ENCODE measurements at regions not wholly inside any gene's neighbourhood (a gene's known extent, or its start where the extent isn't known, plus 50 kb on each side); places are given as distances from the start of the nearest gene placed in this dataset.
"Not testable (repeated sequence)": the region's sequence is repeated elsewhere in the genome, so short reads cannot be mapped to it uniquely, and the experiment has no call there.

DNA sequence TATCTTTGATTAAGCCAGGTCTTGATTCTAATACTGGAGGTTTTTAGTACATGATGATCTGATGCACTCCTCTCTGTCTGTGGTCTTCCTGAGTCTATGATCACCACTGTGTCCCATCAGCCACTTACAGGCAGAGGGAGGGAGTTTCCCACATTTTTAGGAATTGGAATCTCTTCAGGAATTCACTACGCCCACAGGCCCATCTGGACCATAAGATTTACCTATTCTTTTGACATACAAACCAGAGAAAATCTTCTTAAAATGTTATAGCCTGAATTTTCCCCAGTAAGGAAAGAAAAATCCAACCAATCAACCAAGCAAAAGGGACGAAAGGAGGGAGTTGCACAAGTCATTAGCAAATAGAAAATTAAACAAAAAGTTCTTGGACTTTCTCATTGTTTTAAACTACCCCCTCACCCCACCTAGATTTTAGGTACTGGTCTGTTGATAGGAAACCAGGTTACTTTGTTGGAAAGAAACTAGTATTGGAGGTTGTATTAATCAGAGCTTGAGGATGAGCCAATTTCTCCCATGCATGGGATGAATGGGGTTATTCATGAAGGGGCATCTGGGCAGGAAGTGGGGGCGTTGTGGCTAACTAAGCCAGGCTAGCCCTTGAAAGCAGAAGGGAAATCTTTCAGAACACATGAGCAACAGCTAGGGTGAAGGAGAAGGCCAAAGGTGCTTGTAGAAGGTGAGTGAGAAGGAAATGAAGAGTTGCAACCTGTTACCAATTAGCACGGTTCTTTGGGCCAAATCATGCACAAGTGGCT lies 328.2 kb upstream of the MEX3C start:
- no peak for DNase-seq

GRCh38 chr18:51527826-51528225 lies 330.3 kb upstream of the MEX3C start:
- no peak for DNase-seq

GRCh38 chr18:51531501-51531900 lies 334.0 kb upstream of the MEX3C start:
- DNase-seq, result no peak

DNA sequence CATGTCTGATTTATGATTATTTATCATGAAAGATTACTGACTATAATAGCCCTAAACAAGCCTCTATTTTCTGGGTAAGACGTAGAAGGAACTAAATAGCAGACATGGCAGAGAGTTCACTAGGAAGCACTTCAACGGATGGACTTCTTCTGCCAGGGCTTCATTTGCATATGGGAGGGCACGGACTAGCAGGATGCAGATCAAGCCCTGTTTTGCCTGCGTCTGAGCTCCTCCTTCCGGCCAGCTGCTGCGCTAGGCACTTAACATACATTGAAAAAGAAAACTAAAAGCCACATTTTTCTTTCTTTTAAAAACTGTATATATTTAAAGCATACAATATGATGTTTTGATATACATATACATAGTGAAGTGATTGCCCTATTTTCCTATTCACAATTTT lies 340.0 kb upstream of the MEX3C start:
- no peak for DNase-seq

- no peak for DNase-seq
Observed at GRCh38 chr18:51540562-51540961, 343.1 kb upstream of the MEX3C start.

DNA sequence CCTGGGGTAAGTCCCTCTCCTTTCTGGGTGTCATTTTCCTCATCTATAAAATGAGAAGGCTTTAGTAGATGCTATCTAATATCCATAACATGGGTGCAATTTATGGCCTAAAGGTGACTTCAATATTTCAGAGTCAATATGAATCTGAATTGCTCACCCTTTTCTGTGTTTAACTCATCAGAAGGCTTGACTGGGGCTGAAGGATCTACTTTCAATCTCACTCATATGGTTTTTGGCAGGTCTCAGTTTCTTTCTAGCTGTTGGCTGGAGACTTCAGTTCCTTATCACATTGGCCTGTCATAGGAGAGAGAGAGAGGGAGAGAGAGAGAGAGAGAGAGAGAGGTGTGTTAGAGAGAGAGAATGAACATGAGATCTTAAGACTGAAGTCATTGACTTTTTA lies 343.7 kb upstream of the MEX3C start:
- no peak for DNase-seq

- no peak for DNase-seq
Observed at GRCh38 chr18:51543658-51544155, 346.2 kb upstream of the MEX3C start.

GRCh38 chr18:51545446-51545845 lies 348.0 kb upstream of the MEX3C start:
- no peak for DNase-seq

DNA sequence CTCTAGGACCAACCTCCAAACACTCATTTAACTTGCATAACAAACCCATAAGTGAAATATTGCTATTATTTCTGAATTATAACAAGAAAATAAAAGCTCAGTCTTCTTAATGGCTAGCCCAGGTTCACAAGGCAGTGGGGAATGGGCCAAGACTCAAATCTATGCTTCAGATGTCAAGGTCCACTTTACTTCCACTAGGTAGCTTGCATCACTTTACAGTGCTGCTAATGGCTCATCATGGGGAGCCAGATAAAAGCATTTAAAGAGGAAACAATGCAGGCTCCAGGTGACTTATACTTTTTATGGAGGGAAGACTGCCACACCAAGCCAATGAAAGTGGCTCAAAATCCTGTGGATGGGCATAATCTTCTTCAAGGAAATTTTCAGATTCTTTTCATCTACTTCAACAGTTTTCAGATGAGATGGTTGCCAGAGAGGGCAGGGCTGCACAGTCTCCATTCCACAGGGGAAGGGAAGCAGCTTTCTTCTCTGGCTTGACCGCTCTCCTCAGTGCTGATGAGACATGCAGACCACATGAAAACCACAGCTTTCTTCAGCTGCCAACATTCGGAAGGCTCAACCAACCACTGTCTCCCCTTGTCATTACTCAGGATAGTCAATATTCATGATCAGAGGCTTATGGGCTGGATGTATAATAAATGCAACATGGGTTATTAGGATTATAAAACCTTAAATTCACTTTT lies 361.9 kb upstream of the MEX3C start:
- no peak for DNase-seq

GRCh38 chr18:51559902-51560287 lies 362.4 kb upstream of the MEX3C start:
- no peak for DNase-seq

- DNase-seq, result no peak
Observed at GRCh38 chr18:51561821-51562220, 364.3 kb upstream of the MEX3C start.

- DNase-seq, result no peak
Observed at GRCh38 chr18:51562866-51563265, 365.4 kb upstream of the MEX3C start.

GRCh38 chr18:51563396-51563795 lies 365.9 kb upstream of the MEX3C start:
- DNase-seq, result no peak

DNA sequence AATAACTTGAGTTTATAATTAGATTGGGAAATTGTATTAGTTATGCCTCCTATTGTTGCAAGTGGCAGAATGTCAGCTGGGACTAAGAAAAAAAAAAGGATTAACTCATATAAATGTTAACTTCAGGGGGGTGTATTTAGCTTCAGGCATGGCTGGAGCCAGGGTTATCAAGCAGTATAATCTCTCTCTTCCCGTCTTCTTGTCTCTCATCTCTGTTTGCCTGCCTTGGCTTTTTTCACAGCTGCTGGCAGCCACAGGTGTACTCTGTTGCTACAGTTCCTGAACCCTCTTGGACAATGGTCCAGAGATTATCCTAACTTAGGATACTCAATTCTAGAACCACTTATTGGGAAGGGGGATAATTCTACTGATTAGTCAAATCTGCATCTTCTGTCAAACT lies 370.7 kb upstream of the MEX3C start:
- no peak for DNase-seq

- DNase-seq, result no peak
Observed at GRCh38 chr18:51569153-51569552, 371.7 kb upstream of the MEX3C start.

DNA sequence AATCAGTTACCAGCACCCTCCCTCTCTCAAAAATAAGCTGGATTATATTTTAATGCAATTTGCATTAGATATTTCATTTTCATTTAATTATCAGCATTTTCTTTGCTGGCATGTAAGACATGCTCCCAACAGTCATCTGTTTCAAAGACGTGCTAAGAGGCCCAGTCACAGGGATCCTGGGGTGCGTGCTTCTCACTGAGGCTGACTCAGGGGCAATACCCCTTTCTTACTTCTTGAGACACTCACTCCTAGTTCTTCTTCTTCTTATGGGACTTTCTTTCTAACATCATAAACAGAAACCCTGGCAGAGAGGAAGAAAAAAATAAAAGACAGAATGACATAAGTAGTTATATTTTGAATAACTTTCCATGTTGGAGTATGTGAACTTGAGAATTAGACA lies 372.1 kb upstream of the MEX3C start:
- no peak for DNase-seq

DNA sequence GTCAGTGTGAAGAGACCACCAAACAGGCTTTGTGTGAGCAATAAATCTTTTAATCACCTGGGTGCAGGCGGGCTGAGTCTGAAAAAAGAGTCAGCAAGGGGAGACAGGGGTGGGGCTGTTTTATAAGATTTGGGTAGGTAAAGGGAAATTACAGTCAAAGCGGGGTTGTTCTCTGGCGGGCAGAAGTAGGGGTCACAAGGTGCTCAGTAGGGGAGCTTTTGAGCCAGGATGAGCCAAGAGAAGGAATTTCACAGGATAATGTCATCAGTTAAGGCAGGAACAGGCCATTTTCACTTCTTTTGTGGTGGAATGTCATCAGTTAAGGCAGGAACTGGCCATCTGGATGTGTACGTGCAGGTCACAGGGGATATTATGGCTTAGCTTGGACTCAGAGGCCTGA lies 372.6 kb upstream of the MEX3C start:
- DNase-seq, result not testable (repeated sequence)

DNA sequence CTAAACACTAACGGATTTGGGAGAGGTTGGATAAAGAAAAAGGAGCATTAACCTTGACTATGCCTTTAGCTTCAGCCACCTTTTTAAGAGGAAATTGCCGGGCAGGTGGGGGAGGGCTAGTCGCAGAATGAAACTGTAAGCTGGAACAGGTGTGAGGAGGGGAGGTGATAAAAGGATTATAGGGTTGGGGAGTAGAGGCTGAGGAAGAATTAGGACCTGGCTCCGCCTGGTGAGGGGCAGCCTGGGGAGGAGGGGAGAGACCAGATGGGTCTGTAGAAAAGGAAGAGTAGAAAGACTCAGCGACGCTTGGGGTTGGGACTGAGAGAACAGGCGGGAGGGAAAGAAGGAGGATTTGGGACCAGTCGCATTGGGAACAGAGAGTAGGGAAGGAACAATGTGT lies 376.4 kb upstream of the MEX3C start:
- not testable (repeated sequence) for DNase-seq

GRCh38 chr18:51575171-51575570 lies 377.7 kb upstream of the MEX3C start:
- DNase-seq, result no peak

- DNase-seq, result no peak
Observed at GRCh38 chr18:51578406-51578980, 381.0 kb upstream of the MEX3C start.

DNA sequence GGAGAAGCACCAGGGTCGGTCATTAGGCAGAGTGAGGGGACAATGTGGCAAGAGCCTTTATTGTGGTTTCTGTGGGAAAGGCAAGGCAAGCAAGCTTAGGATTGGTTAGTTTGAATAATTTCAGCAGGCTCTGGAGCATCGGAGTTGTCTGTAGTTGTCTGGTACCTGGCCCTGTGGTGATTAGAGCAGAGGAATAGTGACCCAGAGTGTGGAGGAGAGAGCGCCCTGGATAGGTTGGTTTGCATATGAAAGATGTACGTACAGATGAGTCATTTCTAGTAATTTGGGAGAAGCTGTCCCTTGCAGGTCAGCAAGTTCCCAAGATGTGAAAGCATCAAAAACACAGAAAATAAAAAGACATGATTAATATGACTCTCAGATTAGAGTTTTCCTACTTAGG lies 383.1 kb upstream of the MEX3C start:
- DNase-seq, result no peak

GRCh38 chr18:51582551-51582950 lies 385.1 kb upstream of the MEX3C start:
- DNase-seq, result no peak

GRCh38 chr18:51588616-51589015 lies 391.1 kb upstream of the MEX3C start:
- DNase-seq, result no peak

GRCh38 chr18:51593931-51594330 lies 396.4 kb upstream of the MEX3C start:
- DNase-seq, result no peak

All from inflammatory macrophage treated with lipopolysaccharide for 1 hour (primary cell).